ENCODE measurements at regions not wholly inside any gene's neighbourhood (a gene's known extent, or its start where the extent isn't known, plus 50 kb on each side); places are given as distances from the start of the nearest gene placed in this dataset.

DNA sequence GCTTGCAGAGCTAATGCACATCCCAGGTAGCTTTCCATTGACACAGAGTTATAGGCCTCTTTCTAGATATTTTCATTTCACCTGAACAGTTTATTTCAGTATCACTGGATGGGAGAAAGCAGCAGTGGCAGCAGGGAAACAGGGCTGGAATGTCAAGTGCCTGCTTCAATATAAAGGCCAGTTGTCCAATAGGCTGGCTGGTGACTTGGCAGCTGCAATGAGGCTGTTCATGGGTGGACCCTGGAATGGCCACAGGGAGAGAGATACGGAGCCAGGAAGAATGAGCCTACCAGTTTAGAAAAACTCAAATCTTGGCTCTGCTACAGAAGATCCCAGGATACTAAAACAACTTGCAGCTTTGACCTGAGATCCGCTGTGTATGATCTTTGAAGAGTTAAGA is 185.0 kb downstream of the BCL11A start:
- TF ChIP-seq, protein P1, sequence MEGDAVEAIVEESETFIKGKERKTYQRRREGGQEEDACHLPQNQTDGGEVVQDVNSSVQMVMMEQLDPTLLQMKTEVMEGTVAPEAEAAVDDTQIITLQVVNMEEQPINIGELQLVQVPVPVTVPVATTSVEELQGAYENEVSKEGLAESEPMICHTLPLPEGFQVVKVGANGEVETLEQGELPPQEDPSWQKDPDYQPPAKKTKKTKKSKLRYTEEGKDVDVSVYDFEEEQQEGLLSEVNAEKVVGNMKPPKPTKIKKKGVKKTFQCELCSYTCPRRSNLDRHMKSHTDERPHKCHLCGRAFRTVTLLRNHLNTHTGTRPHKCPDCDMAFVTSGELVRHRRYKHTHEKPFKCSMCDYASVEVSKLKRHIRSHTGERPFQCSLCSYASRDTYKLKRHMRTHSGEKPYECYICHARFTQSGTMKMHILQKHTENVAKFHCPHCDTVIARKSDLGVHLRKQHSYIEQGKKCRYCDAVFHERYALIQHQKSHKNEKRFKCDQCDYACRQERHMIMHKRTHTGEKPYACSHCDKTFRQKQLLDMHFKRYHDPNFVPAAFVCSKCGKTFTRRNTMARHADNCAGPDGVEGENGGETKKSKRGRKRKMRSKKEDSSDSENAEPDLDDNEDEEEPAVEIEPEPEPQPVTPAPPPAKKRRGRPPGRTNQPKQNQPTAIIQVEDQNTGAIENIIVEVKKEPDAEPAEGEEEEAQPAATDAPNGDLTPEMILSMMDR (conservative IDR thresholded peaks at IDR 0.05): no peak
- no peak for TF ChIP-seq EZH2 (IDR thresholded peaks at IDR 0.05; ENCODE audit: low read depth)

Measured in PC-9 (cell line).